Stimulated activated CD8-positive, alpha-beta memory T cell treated with anti-CD3 and anti-CD28 coated beads, Interleukin-15, amount 100 ng/mL, for 4 hours (primary cell): ENCODE measurements at regions not wholly inside any gene's neighbourhood (a gene's known extent, or its start where the extent isn't known, plus 50 kb on each side); places are given as distances from the start of the nearest gene placed in this dataset.
"Not testable (repeated sequence)": the region's sequence is repeated elsewhere in the genome, so short reads cannot be mapped to it uniquely, and the experiment has no call there.

ENCODE experiments used
- DNase-seq, 2 donors: peaks; one replicate each; pipeline ENCODE4 v3.0.0-alpha.2; 2020; ENCODE audit warnings: low read depth in 2 of 2

- no peak for DNase-seq
Measured at GRCh38 chr6:15837205-15837604, 174.4 kb upstream of the DTNBP1 start.

GRCh38 chr6:15832841-15833240, 170.0 kb upstream of the DTNBP1 start:
- DNase-seq, result no peak

- no peak for DNase-seq
Measured at GRCh38 chr6:15829156-15829555, 166.3 kb upstream of the DTNBP1 start.

GRCh38 chr6:15827496-15828255, 164.8 kb upstream of the DTNBP1 start:
- DNase-seq, result no peak

- DNase-seq, result no peak
Measured at GRCh38 chr6:15826814-15827318, 164.0 kb upstream of the DTNBP1 start.

GRCh38 chr6:15825332-15825930, 162.6 kb upstream of the DTNBP1 start:
- no peak for DNase-seq

GRCh38 chr6:15824811-15825210, 162.0 kb upstream of the DTNBP1 start:
- DNase-seq, result no peak

GRCh38 chr6:15823838-15824414, 161.1 kb upstream of the DTNBP1 start:
- no peak for DNase-seq

GRCh38 chr6:15822835-15823234, 160.0 kb upstream of the DTNBP1 start:
- no peak for DNase-seq

- no peak for DNase-seq
Measured at GRCh38 chr6:15819841-15820240, 157.0 kb upstream of the DTNBP1 start.

- DNase-seq, result no peak
Measured at GRCh38 chr6:15819226-15819625, 156.4 kb upstream of the DTNBP1 start.

GRCh38 chr6:15818491-15818890, 155.7 kb upstream of the DTNBP1 start:
- no peak for DNase-seq

GRCh38 chr6:15818044-15818443, 155.2 kb upstream of the DTNBP1 start:
- DNase-seq, result no peak

- no peak for DNase-seq
Measured at GRCh38 chr6:15817100-15817499, 154.3 kb upstream of the DTNBP1 start.

- DNase-seq, result no peak
Measured at GRCh38 chr6:15816661-15817060, 153.8 kb upstream of the DTNBP1 start.

GRCh38 chr6:15813698-15814097, 150.9 kb upstream of the DTNBP1 start:
- DNase-seq, result not testable (repeated sequence)

GRCh38 chr6:15811107-15811506, 148.3 kb upstream of the DTNBP1 start:
- DNase-seq, result no peak

- no peak for DNase-seq
Measured at GRCh38 chr6:15810618-15811017, 147.8 kb upstream of the DTNBP1 start.

GRCh38 chr6:15809367-15809766, 146.5 kb upstream of the DTNBP1 start:
- DNase-seq, result no peak

- DNase-seq, result no peak
Measured at GRCh38 chr6:15804164-15805154, 141.6 kb upstream of the DTNBP1 start.

- DNase-seq, result no peak
Measured at GRCh38 chr6:15802466-15802865, 139.6 kb upstream of the DTNBP1 start.

GRCh38 chr6:15801912-15802311, 139.1 kb upstream of the DTNBP1 start:
- no peak for DNase-seq
